HCT116 (cell line): ENCODE measurements at regions not wholly inside any gene's neighbourhood (a gene's known extent, or its start where the extent isn't known, plus 50 kb on each side); places are given as distances from the start of the nearest gene placed in this dataset.

Experiments
- ATAC-seq: fragments of 200-7000 bp; cut with Tn5 transposase; 2 replicates; pipeline ENCODE4 v1.9.1; 2020; ENCODE audit warnings: mild to moderate bottlenecking, moderate library complexity
- BruUV-seq: library from RNA; stranded (reverse); fragments of 400-500 nt; replicated peaks from 2 replicates; lab custom pipeline; 2021; lab: Mats Ljungman, UMichigan
- CTCF ChIA-PET: fragments of 300-600 bp; sonication (Branson Sonifier 250); formaldehyde crosslinking; loops from one replicate; lab custom pipeline; 2021; ENCODE audit warnings: antibody characterized with exemption; lab: Charles Lee
- POLR2A ChIA-PET: fragments of 300-600, 350-600 bp; sonication (Branson Sonifier 250); formaldehyde crosslinking; loops from one replicate; lab custom pipeline; 2021; ENCODE audit warnings: antibody characterized with exemption; lab: Charles Lee
- RAD21 ChIA-PET, 2 experiments: fragments of 300-600 bp; sonication (Branson Sonifier 250); formaldehyde crosslinking; loops; one replicate each; lab custom pipeline; 2023; ENCODE audit warnings: low total read pairs in 2 of 2; ENCODE audit not compliant: uncharacterized antibody in 2 of 2, unreplicated experiment in 2 of 2, low non-redundant PET in 1 of 2; lab: Charles Lee
- DNase-seq: peaks from one replicate; pipeline ENCODE4 v3.0.0-alpha.2; 2010; ENCODE audit warnings: low read depth, low spot score
- H2AFZ ChIP-seq: fragments of 200-600 bp; shearing (Covaris generic), sonication (generic); 2 replicates; pipeline ENCODE4 v1.6.1; 2017; ENCODE audit warnings: low read depth, mixed run types, mixed read lengths, antibody characterized with exemption, low read length; ENCODE audit not compliant: poor library complexity, severe bottlenecking
- H3K27ac ChIP-seq: 2 replicates; pipeline ENCODE4 v1.5.1; 2012; ENCODE audit warnings: low read depth, low read length
- H3K27me3 ChIP-seq: fragments of 200-600 bp; sonication (generic); 2 replicates; pipeline ENCODE4 v1.6.1; 2016; ENCODE audit warnings: mixed run types, low read length, mixed read lengths; ENCODE audit not compliant: insufficient read depth
- H3K36me3 ChIP-seq, 2 experiments: fragments of 200-500 bp in 1 of 2; fragments of 200-600 bp in 1 of 2; sonication (Bioruptor generic) in 1 of 2; sonication (generic) in 1 of 2; 2 replicates each; pipeline versions ENCODE4 v1.5.1 to v1.6.1; 2014 to 2016; ENCODE audit warnings: low read length in 2 of 2, inconsistent platforms in 1 of 2, mixed read lengths in 1 of 2, mixed run types in 1 of 2; ENCODE audit not compliant: insufficient read depth in 2 of 2, control insufficient read depth in 1 of 2
- H3K4me1 ChIP-seq, 2 experiments: fragments of 200-600 bp in 1 of 2; sonication (generic) in 1 of 2; 2 replicates each; pipeline versions ENCODE4 v1.5.1 to v1.6.1; 2012 to 2017; ENCODE audit warnings: low read length in 2 of 2, inconsistent platforms in 1 of 2, mild to moderate bottlenecking in 1 of 2, mixed read lengths in 1 of 2, mixed run types in 1 of 2, moderate library complexity in 1 of 2; ENCODE audit not compliant: insufficient read depth in 2 of 2, control insufficient read depth in 1 of 2
- H3K4me2 ChIP-seq: fragments of 200-600 bp; sonication (generic); 2 replicates; pipeline ENCODE4 v1.6.1; 2017; ENCODE audit warnings: mixed run types, low read length, mixed read lengths
- H3K4me3 ChIP-seq, 2 experiments: fragments of 200-600 bp in 1 of 2; sonication (generic) in 1 of 2; replicated peaks in 1 of 2; 2 replicates each; pipeline ENCODE4 v1.5.1; 2011 to 2016; ENCODE audit warnings: low read length in 2 of 2, control low read depth in 1 of 2, low read depth in 1 of 2, mild to moderate bottlenecking in 1 of 2, mixed read lengths in 1 of 2, mixed run types in 1 of 2
- H3K79me2 ChIP-seq: fragments of 200-600 bp; sonication (generic); 2 replicates; pipeline ENCODE4 v1.6.1; 2017; ENCODE audit warnings: mild to moderate bottlenecking, mixed run types, low read length, moderate library complexity, mixed read lengths; ENCODE audit not compliant: insufficient read depth
- H3K9ac ChIP-seq: fragments of 200-600 bp; sonication (generic); 2 replicates; pipeline ENCODE4 v1.6.1; 2016; ENCODE audit warnings: low read length, mixed read lengths
- H3K9me2 ChIP-seq: fragments of 200-600 bp; sonication (generic), shearing (Covaris generic); 2 replicates; pipeline ENCODE4 v1.6.1; 2017; ENCODE audit warnings: mixed run types, mild to moderate bottlenecking, moderate library complexity; ENCODE audit not compliant: insufficient read depth
- H3K9me3 ChIP-seq, 2 experiments: fragments of 200-500 bp in 1 of 2; fragments of 200-600 bp in 1 of 2; sonication (Bioruptor generic) in 1 of 2; sonication (generic) in 1 of 2; 2 replicates each; pipeline ENCODE4 v1.6.1; 2014 to 2017; ENCODE audit warnings: low read length in 2 of 2, mixed read lengths in 2 of 2, inconsistent platforms in 1 of 2, low read depth in 1 of 2, mild to moderate bottlenecking in 1 of 2, mixed run types in 1 of 2, moderate library complexity in 1 of 2; ENCODE audit not compliant: control insufficient read depth in 1 of 2, insufficient read depth in 1 of 2
- H4K20me1 ChIP-seq: fragments of 200-600 bp; sonication (generic), shearing (Covaris generic); 2 replicates; pipeline ENCODE4 v1.6.1; 2017; ENCODE audit warnings: mixed run types, mild to moderate bottlenecking, moderate library complexity; ENCODE audit not compliant: insufficient read depth
- CEBPB ChIP-seq: IDR thresholded peaks from 2 replicates; pipeline ENCODE4 v1.6.1; 2012; ENCODE audit warnings: low read depth
- EGR1 ChIP-seq: IDR thresholded peaks from 2 replicates; pipeline ENCODE4 v1.6.1; 2012; ENCODE audit warnings: low read depth
- ELF1 ChIP-seq: IDR thresholded peaks from 2 replicates; pipeline ENCODE4 v1.6.1; 2012; ENCODE audit warnings: low read depth, borderline replicate concordance
- JUND ChIP-seq: IDR thresholded peaks from 2 replicates; pipeline ENCODE4 v1.6.1; 2012
- POLR2A ChIP-seq: IDR thresholded peaks from 2 replicates; pipeline ENCODE4 v1.7.0; 2011; ENCODE audit warnings: borderline replicate concordance; ENCODE audit not compliant: insufficient read depth, insufficient read length; ENCODE audit errors: extremely low read depth
- SIN3A ChIP-seq: IDR thresholded peaks from 2 replicates; pipeline ENCODE4 v1.6.1; 2012; ENCODE audit warnings: low read depth
- SP1 ChIP-seq: IDR thresholded peaks from 2 replicates; pipeline ENCODE4 v1.6.1; 2012; ENCODE audit warnings: low read depth
- TCF7L2 ChIP-seq: IDR thresholded peaks from 2 replicates; pipeline ENCODE4 v1.7.0; 2011; ENCODE audit warnings: borderline replicate concordance, inconsistent platforms; ENCODE audit not compliant: insufficient read depth, insufficient read length; ENCODE audit errors: extremely low read depth
- ZFX ChIP-seq: fragments of 450-650 bp; IDR thresholded peaks from 2 replicates; pipeline ENCODE4 v1.6.1; 2017
- intact Hi-C: fragments of 100-400 bp; cut with micrococcal nuclease; formaldehyde crosslinking; loops from 2 replicates; pipeline ENCODE4 v1.10.0; 2022
- TF ChIP-seq, protein P1 (sequence below): IDR thresholded peaks from 2 replicates; pipeline ENCODE4 v1.6.1; 2012; ENCODE audit warnings: low read depth
- TF ChIP-seq, protein P2 (sequence below): IDR thresholded peaks from 2 replicates; pipeline ENCODE4 v1.6.1; 2011; ENCODE audit warnings: mild to moderate bottlenecking, low read length, moderate library complexity; ENCODE audit not compliant: insufficient replicate concordance; ENCODE audit errors: extremely low read depth

DNA sequence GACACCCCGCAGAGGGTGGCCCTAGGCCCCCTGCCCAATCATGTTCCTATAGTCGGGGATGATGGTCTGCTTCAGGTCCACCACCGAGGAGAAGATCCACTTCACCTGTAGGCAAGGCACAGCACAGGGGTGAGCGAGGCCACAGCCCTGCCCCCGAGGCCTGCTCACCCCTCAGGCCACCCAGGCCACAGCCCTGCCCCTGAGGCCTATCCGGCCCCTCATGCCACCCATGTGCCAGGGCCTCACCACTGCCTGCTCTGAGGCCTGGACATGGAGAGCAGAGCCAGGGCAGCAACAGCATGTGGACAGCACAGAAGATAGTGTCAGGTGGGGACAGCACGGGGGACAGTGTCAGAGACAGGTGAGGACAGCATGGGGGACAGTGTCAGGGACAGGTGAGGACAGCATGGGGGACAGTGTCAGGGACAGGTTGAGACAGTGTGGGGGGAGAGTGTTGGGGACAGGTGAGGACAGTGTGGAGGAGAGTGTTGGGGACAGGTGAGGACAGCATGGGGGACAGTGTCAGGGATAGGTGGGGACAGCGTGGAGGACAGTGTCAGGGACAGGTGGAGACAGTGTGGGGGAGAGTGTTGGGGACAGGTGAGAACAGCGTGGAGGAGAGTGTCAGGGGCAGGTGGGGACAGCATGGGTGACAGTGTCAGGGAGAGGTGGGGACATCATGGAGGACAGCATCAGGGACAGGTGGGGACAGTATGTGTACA is 239.7 kb downstream of the TMEM121 start:
- Histone ChIP-seq H3K4me3 (no peak overlapping the region), H3K9me3 (no peaks in the 10 kb centered on the region), H3K4me2 (no peak overlapping the region), H3K27ac (no peak overlapping the region), H3K4me1 (no peaks in the 10 kb centered on the region), H3K27me3 (no peaks in the 10 kb centered on the region), H3K36me3 (no peaks in the 10 kb centered on the region), H4K20me1 (no peaks in the 10 kb centered on the region), H3K9ac (no peak overlapping the region), H3K79me2 (no peaks in the 10 kb centered on the region), H3K9me2 (no peaks in the 10 kb centered on the region), H2AFZ (no peak overlapping the region)
- POLR2A ChIA-PET: no interaction called here
- RAD21 ChIA-PET: no interaction called here
- intact Hi-C loops: no loop called here
- TF ChIP-seq CEBPB: no peak
- TF ChIP-seq ZFX: no peak
- TF ChIP-seq, protein P1, sequence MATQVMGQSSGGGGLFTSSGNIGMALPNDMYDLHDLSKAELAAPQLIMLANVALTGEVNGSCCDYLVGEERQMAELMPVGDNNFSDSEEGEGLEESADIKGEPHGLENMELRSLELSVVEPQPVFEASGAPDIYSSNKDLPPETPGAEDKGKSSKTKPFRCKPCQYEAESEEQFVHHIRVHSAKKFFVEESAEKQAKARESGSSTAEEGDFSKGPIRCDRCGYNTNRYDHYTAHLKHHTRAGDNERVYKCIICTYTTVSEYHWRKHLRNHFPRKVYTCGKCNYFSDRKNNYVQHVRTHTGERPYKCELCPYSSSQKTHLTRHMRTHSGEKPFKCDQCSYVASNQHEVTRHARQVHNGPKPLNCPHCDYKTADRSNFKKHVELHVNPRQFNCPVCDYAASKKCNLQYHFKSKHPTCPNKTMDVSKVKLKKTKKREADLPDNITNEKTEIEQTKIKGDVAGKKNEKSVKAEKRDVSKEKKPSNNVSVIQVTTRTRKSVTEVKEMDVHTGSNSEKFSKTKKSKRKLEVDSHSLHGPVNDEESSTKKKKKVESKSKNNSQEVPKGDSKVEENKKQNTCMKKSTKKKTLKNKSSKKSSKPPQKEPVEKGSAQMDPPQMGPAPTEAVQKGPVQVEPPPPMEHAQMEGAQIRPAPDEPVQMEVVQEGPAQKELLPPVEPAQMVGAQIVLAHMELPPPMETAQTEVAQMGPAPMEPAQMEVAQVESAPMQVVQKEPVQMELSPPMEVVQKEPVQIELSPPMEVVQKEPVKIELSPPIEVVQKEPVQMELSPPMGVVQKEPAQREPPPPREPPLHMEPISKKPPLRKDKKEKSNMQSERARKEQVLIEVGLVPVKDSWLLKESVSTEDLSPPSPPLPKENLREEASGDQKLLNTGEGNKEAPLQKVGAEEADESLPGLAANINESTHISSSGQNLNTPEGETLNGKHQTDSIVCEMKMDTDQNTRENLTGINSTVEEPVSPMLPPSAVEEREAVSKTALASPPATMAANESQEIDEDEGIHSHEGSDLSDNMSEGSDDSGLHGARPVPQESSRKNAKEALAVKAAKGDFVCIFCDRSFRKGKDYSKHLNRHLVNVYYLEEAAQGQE: no peak
- no peak for TF ChIP-seq ELF1
- no peak for TF ChIP-seq EGR1
- ATAC-seq (no peak), DNase-seq (no peak)
- no TSS peak for BruUV-seq
- CTCF ChIA-PET: no interaction called here

DNA sequence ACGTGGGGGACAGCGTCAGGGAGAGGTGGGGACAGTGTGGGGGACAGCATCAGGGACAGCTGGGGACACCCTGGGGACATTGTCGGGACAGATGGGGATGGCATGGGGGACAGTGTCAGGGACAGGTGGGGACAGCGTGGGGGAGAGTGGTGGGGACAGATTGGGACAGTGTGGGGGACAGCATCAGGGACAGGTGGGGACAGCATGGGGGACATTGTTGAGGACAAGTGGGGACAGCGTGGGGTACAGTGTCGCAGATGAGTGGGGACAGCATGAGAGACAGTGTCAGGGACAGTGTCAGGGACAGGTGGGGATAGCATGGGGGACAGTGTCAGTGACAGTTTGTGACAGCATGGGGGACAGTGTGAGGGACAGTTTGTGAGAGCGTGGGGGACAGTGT is 240.9 kb downstream of the TMEM121 start:
- no peaks in the 10 kb centered on the region for H3K79me2 ChIP-seq
- no TSS peak for BruUV-seq
- no peaks in the 10 kb centered on the region for H4K20me1 ChIP-seq
- no peaks in the 10 kb centered on the region for H3K9me3 ChIP-seq
- intact Hi-C loops: no loop called here
- no peak overlapping the region for H3K4me3 ChIP-seq
- H3K9me2 ChIP-seq: no peaks in the 10 kb centered on the region
- POLR2A ChIA-PET: no interaction called here
- H3K27ac ChIP-seq: no peak overlapping the region
- CTCF ChIA-PET: no interaction called here
- H3K4me1 ChIP-seq: no peaks in the 10 kb centered on the region
- ATAC-seq (no peak), DNase-seq (no peak)
- no peak overlapping the region for H3K4me2 ChIP-seq
- H3K36me3 ChIP-seq: no peaks in the 10 kb centered on the region
- RAD21 ChIA-PET: no interaction called here
- no peak overlapping the region for H2AFZ ChIP-seq
- no peak overlapping the region for H3K9ac ChIP-seq
- TF ChIP-seq SIN3A (no peak), JUND (no peak), SP1 (no peak), TCF7L2 (no peak), POLR2A (no peak)
- TF ChIP-seq, protein P2, sequence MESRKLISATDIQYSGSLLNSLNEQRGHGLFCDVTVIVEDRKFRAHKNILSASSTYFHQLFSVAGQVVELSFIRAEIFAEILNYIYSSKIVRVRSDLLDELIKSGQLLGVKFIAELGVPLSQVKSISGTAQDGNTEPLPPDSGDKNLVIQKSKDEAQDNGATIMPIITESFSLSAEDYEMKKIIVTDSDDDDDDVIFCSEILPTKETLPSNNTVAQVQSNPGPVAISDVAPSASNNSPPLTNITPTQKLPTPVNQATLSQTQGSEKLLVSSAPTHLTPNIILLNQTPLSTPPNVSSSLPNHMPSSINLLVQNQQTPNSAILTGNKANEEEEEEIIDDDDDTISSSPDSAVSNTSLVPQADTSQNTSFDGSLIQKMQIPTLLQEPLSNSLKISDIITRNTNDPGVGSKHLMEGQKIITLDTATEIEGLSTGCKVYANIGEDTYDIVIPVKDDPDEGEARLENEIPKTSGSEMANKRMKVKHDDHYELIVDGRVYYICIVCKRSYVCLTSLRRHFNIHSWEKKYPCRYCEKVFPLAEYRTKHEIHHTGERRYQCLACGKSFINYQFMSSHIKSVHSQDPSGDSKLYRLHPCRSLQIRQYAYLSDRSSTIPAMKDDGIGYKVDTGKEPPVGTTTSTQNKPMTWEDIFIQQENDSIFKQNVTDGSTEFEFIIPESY: no peak
- no peaks in the 10 kb centered on the region for H3K27me3 ChIP-seq
